ENCODE measurements at regions not wholly inside any gene's neighbourhood (a gene's known extent, or its start where the extent isn't known, plus 50 kb on each side); places are given as distances from the start of the nearest gene placed in this dataset.

DNA sequence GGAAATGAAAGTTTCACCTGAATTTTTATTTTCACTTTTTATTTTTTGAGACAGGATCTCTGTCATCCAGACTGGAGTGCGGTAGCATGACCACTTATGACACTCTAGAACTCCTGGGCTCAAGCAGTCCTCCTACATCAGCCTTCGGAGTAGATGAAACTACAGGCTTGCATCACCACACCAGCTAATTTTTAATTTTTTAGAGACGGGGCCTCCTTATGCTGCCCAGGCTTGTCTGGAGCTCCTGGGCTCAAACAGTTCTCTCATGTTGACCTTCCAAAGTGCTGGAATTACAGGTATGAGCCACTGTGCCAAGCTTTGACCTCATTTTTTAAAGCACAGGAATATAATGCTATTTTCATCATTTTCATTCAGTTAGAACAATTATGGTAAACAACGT is 297.0 kb upstream of the KLHL1 start:
- no peak for TF ChIP-seq EP300 (IDR thresholded peaks at IDR 0.05)
- no peak for TF ChIP-seq POLR2A (IDR thresholded peaks at IDR 0.05; ENCODE audit: low read depth)
- TF ChIP-seq, protein P1, sequence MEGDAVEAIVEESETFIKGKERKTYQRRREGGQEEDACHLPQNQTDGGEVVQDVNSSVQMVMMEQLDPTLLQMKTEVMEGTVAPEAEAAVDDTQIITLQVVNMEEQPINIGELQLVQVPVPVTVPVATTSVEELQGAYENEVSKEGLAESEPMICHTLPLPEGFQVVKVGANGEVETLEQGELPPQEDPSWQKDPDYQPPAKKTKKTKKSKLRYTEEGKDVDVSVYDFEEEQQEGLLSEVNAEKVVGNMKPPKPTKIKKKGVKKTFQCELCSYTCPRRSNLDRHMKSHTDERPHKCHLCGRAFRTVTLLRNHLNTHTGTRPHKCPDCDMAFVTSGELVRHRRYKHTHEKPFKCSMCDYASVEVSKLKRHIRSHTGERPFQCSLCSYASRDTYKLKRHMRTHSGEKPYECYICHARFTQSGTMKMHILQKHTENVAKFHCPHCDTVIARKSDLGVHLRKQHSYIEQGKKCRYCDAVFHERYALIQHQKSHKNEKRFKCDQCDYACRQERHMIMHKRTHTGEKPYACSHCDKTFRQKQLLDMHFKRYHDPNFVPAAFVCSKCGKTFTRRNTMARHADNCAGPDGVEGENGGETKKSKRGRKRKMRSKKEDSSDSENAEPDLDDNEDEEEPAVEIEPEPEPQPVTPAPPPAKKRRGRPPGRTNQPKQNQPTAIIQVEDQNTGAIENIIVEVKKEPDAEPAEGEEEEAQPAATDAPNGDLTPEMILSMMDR (IDR thresholded peaks at IDR 0.05), result no peak

All from esophagus muscularis mucosa (tissue), 4 donors.